ENCODE measurements at regions not wholly inside any gene's neighbourhood (a gene's known extent, or its start where the extent isn't known, plus 50 kb on each side); places are given as distances from the start of the nearest gene placed in this dataset.
A peak's percentile ranks its signal among the peaks of the same experiment; 100 is the strongest.
"Not testable (repeated sequence)": the region's sequence is repeated elsewhere in the genome, so short reads cannot be mapped to it uniquely, and the experiment has no call there.

- DNase-seq (ENCODE audit: low read depth): no peak
Measured at GRCh38 chr4:101418466-101418865, 71.1 kb upstream of the PPP3CA start.

- DNase-seq (ENCODE audit: low read depth): peak; percentile 38
Measured at GRCh38 chr4:101418055-101418454, 70.7 kb upstream of the PPP3CA start.

- DNase-seq (ENCODE audit: low read depth): no peak
Measured at GRCh38 chr4:101417046-101417445, 69.7 kb upstream of the PPP3CA start.

- DNase-seq (ENCODE audit: low read depth): no peak
Measured at GRCh38 chr4:101415962-101416361, 68.6 kb upstream of the PPP3CA start.

- DNase-seq (ENCODE audit: low read depth): no peak
Measured at GRCh38 chr4:101414496-101414895, 67.2 kb upstream of the PPP3CA start.

GRCh38 chr4:101411926-101412325 is 64.6 kb upstream of the PPP3CA start:
- DNase-seq (ENCODE audit: low read depth): no peak

- DNase-seq (ENCODE audit: low read depth): not testable (repeated sequence)
Measured at GRCh38 chr4:101411281-101411910, 64.1 kb upstream of the PPP3CA start.

- no peak for DNase-seq (ENCODE audit: low read depth)
Measured at GRCh38 chr4:101400096-101400495, 52.8 kb upstream of the PPP3CA start.

GRCh38 chr4:101398807-101399206 is 51.5 kb upstream of the PPP3CA start:
- no peak for DNase-seq (ENCODE audit: low read depth)

Data from stimulated activated CD8-positive, alpha-beta memory T cell treated with anti-CD3 and anti-CD28 coated beads, Interleukin-12 subunit alpha, Interleukin-12 subunit beta, amount 100 ng/mL, for 1 hour (primary cell).